ENCODE measurements at regions not wholly inside any gene's neighbourhood (a gene's known extent, or its start where the extent isn't known, plus 50 kb on each side); places are given as distances from the start of the nearest gene placed in this dataset.

- TF ChIP-seq EZH2 (IDR thresholded peaks at IDR 0.05): no peak
- TF ChIP-seq FOXP2 (optimal IDR thresholded peaks at IDR 0.05; ENCODE audit: control extremely low read depth, extremely low read length, insufficient read depth): no peak
- TF ChIP-seq POLR2AphosphoS5 (IDR thresholded peaks at IDR 0.05; ENCODE audit: borderline replicate concordance, low read depth, low read length): no peak
- Histone ChIP-seq H3K9me3 (ENCODE audit: low read depth, low read length) (no peaks in the 10 kb centered on the region), H3K27ac (no peak overlapping the region), H3K4me3 (no peak overlapping the region), H3K36me3 (ENCODE audit: insufficient read depth, low read length) (no peaks in the 10 kb centered on the region), H3K9ac (ENCODE audit: insufficient read length) (no peak overlapping the region)
- DNase-seq (ENCODE audit: low read depth, low spot score): no peak
Measured at GRCh38 chr2:45125232-45125631, 116.0 kb upstream of the SIX2 start.

DNA sequence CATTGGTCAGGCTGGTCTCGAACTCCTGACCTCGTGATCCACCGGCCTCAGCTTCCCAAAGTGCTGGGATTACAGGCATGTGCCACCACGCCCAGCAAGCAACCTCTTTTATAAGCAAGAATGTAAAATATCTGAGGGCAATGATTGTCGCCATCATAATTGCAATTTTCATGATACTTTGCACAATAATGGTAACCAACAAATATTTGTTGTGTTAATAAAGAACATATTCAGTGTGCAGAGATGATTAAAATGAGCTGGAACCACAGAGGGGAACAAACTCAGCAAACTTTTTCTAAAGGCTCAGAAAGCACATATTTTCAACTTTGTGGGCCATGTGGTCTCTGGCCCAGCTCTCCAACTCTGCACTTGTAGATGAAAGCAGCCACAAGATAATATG lies 115.2 kb upstream of the SIX2 start:
- Histone ChIP-seq H3K9ac (ENCODE audit: insufficient read length) (no peak overlapping the region), H3K36me3 (ENCODE audit: insufficient read depth, low read length) (no peaks in the 10 kb centered on the region), H3K9me3 (ENCODE audit: low read depth, low read length) (no peaks in the 10 kb centered on the region), H3K27ac (no peak overlapping the region), H3K4me3 (no peak overlapping the region)
- no peak for TF ChIP-seq POLR2AphosphoS5 (IDR thresholded peaks at IDR 0.05; ENCODE audit: borderline replicate concordance, low read depth, low read length)
- TF ChIP-seq EZH2 (IDR thresholded peaks at IDR 0.05): no peak
- no peak for TF ChIP-seq FOXP2 (optimal IDR thresholded peaks at IDR 0.05; ENCODE audit: control extremely low read depth, extremely low read length, insufficient read depth)
- no peak for DNase-seq (ENCODE audit: low read depth, low spot score)

- H3K9me3 ChIP-seq (ENCODE audit: low read depth, low read length): no peaks in the 10 kb centered on the region
- no peaks in the 10 kb centered on the region for H3K36me3 ChIP-seq (ENCODE audit: insufficient read depth, low read length)
- H3K9ac ChIP-seq (ENCODE audit: insufficient read length): no peak overlapping the region
- no peak for TF ChIP-seq POLR2AphosphoS5 (IDR thresholded peaks at IDR 0.05; ENCODE audit: borderline replicate concordance, low read depth, low read length)
- TF ChIP-seq FOXP2 (optimal IDR thresholded peaks at IDR 0.05; ENCODE audit: control extremely low read depth, extremely low read length, insufficient read depth): no peak
- TF ChIP-seq EZH2 (IDR thresholded peaks at IDR 0.05): no peak
- H3K27ac ChIP-seq: no peak overlapping the region
- no peak overlapping the region for H3K4me3 ChIP-seq
- no peak for DNase-seq (ENCODE audit: low read depth, low spot score)
Measured at GRCh38 chr2:45123521-45124191, 114.4 kb upstream of the SIX2 start.

GRCh38 chr2:45123065-45123464 lies 113.8 kb upstream of the SIX2 start:
- no peak overlapping the region for H3K4me3 ChIP-seq
- no peak for DNase-seq (ENCODE audit: low read depth, low spot score)
- H3K27ac ChIP-seq: no peak overlapping the region
- H3K36me3 ChIP-seq (ENCODE audit: insufficient read depth, low read length): no peaks in the 10 kb centered on the region
- TF ChIP-seq FOXP2 (optimal IDR thresholded peaks at IDR 0.05; ENCODE audit: control extremely low read depth, extremely low read length, insufficient read depth): no peak
- TF ChIP-seq POLR2AphosphoS5 (IDR thresholded peaks at IDR 0.05; ENCODE audit: borderline replicate concordance, low read depth, low read length): no peak
- no peaks in the 10 kb centered on the region for H3K9me3 ChIP-seq (ENCODE audit: low read depth, low read length)
- H3K9ac ChIP-seq (ENCODE audit: insufficient read length): no peak overlapping the region

GRCh38 chr2:45121236-45121927 lies 112.1 kb upstream of the SIX2 start:
- no peaks in the 10 kb centered on the region for H3K36me3 ChIP-seq (ENCODE audit: insufficient read depth, low read length)
- TF ChIP-seq EZH2 (IDR thresholded peaks at IDR 0.05) (no peak), FOXP2 (optimal IDR thresholded peaks at IDR 0.05; ENCODE audit: control extremely low read depth, extremely low read length, insufficient read depth) (no peak), POLR2AphosphoS5 (IDR thresholded peaks at IDR 0.05; ENCODE audit: borderline replicate concordance, low read depth, low read length) (no peak)
- H3K27ac ChIP-seq: no peak overlapping the region
- H3K9me3 ChIP-seq (ENCODE audit: low read depth, low read length): no peaks in the 10 kb centered on the region
- DNase-seq (ENCODE audit: low read depth, low spot score): no peak
- no peak overlapping the region for H3K9ac ChIP-seq (ENCODE audit: insufficient read length)
- H3K4me3 ChIP-seq: no peak overlapping the region

DNA sequence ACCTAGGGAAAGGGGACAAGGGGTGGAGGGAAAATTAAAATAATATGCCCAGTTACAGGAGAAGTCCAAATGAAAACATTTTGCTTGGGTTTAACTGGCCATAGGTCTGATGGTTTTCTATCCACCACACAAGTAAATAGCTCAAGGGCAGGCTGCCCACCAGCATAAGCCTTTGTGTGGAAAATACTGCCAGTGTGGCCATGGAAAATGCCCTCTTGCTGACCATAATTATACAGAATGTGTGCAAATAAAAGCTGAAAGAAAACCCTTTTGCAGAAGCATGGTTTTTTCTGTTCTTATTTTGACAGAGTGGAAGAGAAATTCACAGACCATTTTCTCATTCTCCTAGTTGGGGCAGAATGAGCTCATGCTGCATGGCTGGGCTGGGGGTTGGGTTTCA lies 111.3 kb upstream of the SIX2 start:
- no peak for DNase-seq (ENCODE audit: low read depth, low spot score)
- TF ChIP-seq POLR2AphosphoS5 (IDR thresholded peaks at IDR 0.05; ENCODE audit: borderline replicate concordance, low read depth, low read length) (no peak), FOXP2 (optimal IDR thresholded peaks at IDR 0.05; ENCODE audit: control extremely low read depth, extremely low read length, insufficient read depth) (no peak), EZH2 (IDR thresholded peaks at IDR 0.05) (no peak)
- H3K9ac ChIP-seq (ENCODE audit: insufficient read length): no peak overlapping the region
- no peak overlapping the region for H3K27ac ChIP-seq
- no peaks in the 10 kb centered on the region for H3K9me3 ChIP-seq (ENCODE audit: low read depth, low read length)
- H3K4me3 ChIP-seq: no peak overlapping the region
- H3K36me3 ChIP-seq (ENCODE audit: insufficient read depth, low read length): no peaks in the 10 kb centered on the region

GRCh38 chr2:45119855-45120254 lies 110.6 kb upstream of the SIX2 start:
- no peaks in the 10 kb centered on the region for H3K36me3 ChIP-seq (ENCODE audit: insufficient read depth, low read length)
- no peak overlapping the region for H3K27ac ChIP-seq
- no peak overlapping the region for H3K4me3 ChIP-seq
- H3K9me3 ChIP-seq (ENCODE audit: low read depth, low read length): no peaks in the 10 kb centered on the region
- H3K9ac ChIP-seq (ENCODE audit: insufficient read length): no peak overlapping the region
- no peak for TF ChIP-seq POLR2AphosphoS5 (IDR thresholded peaks at IDR 0.05; ENCODE audit: borderline replicate concordance, low read depth, low read length)
- TF ChIP-seq EZH2 (IDR thresholded peaks at IDR 0.05): no peak
- TF ChIP-seq FOXP2 (optimal IDR thresholded peaks at IDR 0.05; ENCODE audit: control extremely low read depth, extremely low read length, insufficient read depth): no peak
- no peak for DNase-seq (ENCODE audit: low read depth, low spot score)

GRCh38 chr2:45119038-45119437 lies 109.8 kb upstream of the SIX2 start:
- no peak overlapping the region for H3K27ac ChIP-seq
- no peak overlapping the region for H3K4me3 ChIP-seq
- no peaks in the 10 kb centered on the region for H3K9me3 ChIP-seq (ENCODE audit: low read depth, low read length)
- no peak for TF ChIP-seq EZH2 (IDR thresholded peaks at IDR 0.05)
- no peak for TF ChIP-seq POLR2AphosphoS5 (IDR thresholded peaks at IDR 0.05; ENCODE audit: borderline replicate concordance, low read depth, low read length)
- no peak for TF ChIP-seq FOXP2 (optimal IDR thresholded peaks at IDR 0.05; ENCODE audit: control extremely low read depth, extremely low read length, insufficient read depth)
- no peak overlapping the region for H3K9ac ChIP-seq (ENCODE audit: insufficient read length)
- no peak for DNase-seq (ENCODE audit: low read depth, low spot score)
- no peaks in the 10 kb centered on the region for H3K36me3 ChIP-seq (ENCODE audit: insufficient read depth, low read length)
